Inflammatory macrophage (primary cell): ENCODE measurements at regions not wholly inside any gene's neighbourhood (a gene's known extent, or its start where the extent isn't known, plus 50 kb on each side); places are given as distances from the start of the nearest gene placed in this dataset.
"Not testable (repeated sequence)": the region's sequence is repeated elsewhere in the genome, so short reads cannot be mapped to it uniquely, and the experiment has no call there.

Experiments
- DNase-seq, 2 donors: peaks; one replicate each; pipeline ENCODE4 v3.0.0-alpha.2; 2020 to 2022

DNA sequence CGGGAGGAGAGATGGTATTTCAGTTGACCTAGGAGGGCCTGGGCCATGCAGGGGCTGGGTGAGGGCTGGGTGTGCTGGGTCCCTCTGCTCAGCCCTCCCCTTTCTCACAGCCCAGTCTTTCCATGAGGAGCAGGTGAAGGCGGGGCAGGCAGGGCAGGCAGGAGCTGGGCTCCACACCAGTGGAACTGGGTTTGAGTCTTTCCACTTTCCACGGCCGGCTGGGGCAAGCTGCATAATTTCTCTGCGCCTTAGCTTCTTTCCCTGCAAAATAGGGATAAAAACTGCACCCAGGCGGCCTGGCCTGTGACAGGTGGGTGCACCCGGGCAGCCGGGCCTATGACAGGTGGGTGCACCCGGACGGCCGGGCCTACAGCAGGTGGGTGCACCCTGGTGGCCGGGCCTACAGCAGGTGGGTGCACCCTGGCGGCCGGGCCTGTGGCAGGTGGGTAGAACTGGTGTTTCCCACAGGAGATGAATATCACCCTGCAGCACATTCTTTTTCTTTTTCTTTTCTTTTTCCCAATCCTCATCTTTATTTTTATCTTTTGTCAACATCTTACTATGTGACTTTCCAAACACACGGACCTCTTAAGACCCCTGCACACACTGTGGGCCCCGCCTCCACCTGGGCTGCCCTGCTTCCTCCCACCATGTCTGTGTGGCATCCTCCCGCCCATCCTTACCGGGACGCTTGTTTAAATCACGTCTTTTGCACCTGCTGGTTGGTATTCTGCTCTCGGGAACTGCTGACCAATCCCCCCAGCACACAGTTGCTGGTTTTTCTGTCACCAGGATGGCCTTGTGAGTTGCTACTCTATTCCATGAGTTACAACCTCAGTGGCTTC lies 111.3 kb downstream of the NPIPB11 start:
- not testable (repeated sequence) for DNase-seq

GRCh38 chr16:29294400-29294933 lies 112.0 kb downstream of the NPIPB11 start:
- not testable (repeated sequence) for DNase-seq

DNA sequence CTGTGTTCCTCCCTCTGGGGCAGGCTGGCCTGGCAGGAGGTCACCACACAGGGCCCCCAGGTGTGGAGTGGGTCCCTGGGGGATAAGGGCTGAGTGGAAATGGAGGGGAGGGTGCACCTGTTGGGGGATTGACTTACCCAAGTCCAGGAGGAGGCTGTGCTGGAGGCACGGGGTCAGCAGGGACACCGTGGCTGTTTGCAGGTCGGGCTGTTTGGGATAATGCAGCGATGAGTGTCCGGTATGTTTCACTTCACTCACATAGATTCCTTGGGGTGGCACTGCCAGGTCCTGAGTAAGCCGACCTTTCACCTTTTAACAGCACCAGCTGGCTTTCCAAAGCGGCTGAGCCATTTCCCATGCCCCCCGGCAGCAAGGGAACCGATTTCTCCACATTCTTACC lies 113.0 kb downstream of the NPIPB11 start:
- DNase-seq = not testable (repeated sequence)

- DNase-seq = not testable (repeated sequence)
These were observed 113.5 kb downstream of the NPIPB11 start for GRCh38 chr16:29292952-29293471.

DNA sequence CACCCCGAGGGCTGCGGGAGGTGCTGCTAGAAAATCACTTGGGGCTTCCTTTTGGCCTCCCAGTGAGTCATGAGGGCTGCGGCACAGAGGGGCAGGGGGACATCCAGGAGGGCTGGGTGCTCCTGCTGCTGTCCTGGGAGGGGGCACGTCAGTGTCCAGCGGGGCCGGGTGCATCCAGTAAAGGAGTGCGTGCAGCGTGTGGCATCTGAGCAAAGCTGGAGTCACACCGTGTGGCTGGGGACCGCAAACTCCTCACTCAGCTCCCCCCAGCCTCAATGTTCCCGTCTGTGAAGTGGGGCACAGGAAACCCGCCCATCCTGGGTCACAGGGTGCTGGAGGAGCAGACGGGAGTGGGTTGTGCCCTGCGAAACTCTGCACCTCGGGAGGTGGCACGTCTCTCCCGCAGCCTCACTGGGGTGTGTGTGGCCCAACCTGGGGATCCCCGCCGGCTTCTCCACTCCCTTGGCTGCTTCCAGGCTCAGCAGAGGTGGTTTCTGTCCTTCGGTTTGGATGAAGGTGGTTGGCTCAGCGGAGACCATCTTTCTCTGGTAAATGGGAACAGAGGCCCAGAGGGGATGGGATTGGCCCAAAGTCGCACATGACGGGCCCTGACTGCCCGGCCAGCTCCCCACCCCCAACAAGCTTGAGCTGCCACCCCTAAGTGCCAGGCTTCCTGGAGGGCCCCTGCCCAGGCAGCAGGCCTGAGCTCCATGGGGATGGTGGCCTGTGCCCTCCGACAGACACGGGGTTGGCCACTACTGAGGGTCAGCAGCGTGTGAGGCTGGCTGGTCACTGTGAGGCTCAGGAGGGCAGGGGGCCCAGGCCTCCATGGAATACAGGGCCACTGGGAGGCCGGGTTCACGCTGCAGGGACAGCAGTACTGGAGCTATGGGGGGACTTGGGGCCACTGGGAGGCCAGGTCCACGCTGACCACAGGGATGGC lies 114.9 kb downstream of the NPIPB11 start:
- not testable (repeated sequence) for DNase-seq

GRCh38 chr16:29290631-29291247 lies 115.8 kb downstream of the NPIPB11 start:
- peak; percentile 99 for DNase-seq

DNA sequence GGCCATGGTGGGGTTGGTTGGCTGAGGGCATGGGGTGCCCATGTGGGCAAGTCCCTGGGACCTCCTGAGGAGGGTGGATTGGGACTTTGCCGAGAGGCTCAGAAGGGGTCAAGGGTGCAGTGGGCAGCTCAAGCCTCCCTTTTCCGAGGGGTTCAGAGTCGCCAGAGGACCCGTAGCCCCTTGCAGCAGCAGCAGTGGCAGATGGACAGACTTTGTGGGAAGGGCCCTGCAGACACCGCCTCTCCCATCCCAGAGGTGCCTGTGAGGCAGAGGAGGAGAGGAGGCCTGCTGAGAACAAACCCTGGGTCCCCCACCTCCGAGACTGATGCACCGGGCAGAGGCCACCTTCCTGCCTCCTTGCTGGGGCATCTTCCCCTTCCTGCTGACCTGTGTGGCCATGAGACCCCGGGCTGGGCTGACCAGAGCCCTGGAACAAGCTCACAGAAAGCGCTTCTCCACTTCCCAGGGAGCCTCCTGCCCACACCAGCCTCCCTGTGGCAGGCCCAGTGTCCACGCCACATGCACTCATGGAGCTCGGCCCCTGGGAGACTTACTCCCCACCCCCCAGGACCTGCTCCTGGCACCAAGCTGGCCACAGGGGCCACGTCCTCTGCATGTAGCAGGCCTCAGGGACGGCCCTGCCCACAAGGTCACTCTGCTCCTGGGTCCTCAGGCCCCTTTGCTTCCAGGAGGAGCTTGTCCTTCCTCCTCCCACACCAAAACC lies 116.8 kb downstream of the NPIPB11 start:
- DNase-seq = not testable (repeated sequence)

DNA sequence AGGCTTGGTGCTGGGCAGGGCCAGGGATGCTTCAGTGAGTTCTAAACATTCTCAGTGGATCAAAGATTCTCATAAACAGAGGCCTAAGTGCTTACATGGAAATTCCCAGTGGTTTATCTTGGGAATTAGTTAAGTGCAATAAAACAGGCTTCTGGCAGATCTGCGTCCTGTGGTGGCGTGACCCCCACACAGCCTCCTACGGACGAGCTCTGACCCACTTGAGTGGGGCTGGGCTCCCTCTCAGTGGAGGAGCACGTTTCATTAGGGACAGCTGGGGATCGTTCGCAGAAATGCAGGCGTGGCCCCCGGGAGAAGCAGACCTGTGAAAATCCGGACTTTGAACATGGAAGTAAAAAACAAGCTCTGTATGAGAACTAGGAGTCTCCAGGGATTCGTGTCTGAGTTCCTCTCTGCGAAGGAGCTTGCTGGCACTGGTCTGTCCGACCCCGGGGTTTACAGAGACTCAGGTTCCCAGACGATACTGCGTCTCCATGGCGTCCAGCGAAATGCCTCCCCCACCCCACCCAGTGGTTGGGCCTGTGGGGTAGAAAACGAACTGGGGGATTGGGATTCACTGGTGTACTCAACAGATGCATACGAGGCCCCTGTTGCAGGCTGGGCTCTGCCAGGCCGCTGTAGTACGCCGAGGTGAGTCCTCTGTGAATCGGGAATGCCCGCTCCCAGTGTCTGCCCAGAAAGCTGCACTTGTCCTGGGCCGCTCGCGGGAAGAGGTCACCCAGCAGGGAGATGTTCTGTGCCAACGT lies 117.6 kb downstream of the NPIPB11 start:
- DNase-seq = not testable (repeated sequence)

DNA sequence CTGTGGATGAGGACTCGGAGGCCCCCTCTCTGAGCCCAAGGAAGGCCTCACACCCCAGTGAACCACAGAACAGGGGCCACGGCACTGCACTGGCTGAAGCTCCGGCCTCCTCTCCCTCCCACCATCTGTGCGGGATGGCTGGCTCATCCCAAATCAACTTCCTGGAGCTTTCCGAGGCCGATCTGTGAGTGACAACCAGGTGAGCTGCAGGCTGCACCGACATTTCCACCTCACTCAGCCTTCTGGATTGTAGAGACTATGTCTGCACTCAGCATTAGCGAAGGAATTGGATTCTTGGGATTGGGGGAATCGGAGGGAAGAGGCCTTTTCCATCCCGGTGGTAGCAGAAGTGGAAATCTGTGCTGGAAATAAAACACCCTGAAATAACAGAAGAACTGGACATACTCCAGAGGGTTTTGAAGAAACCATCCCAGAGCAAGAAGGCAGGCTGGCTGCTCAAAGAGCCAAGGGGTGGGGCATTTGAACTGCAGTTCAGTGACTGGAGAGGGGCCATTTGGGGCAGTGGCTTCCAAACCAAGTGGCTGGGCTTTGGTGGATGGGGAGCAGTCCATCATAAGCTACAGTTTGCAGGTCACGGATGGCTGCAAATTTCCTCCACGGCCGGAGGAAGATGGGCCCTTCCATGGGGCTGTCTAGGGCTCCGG lies 118.5 kb downstream of the NPIPB11 start:
- DNase-seq = not testable (repeated sequence)

DNA sequence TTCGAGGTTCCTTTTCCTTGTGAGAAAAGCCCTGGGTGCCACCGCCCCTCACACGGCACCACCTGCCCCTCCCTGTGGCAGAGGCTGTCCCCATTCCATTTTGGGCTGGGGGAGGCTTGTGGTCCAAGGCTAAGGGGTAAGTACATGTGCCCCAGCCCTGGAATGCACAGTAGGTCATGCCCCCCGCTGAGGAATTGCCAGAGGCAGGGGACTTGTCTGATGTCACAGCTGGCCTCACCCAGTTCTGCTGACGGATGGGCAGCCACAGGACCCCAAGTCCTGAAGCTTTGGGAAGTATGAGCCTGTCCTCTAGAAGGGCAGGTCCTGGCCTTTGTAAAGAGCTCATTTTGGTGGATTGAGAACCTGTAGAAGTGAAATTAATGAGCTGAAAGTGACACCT lies 119.3 kb downstream of the NPIPB11 start:
- not testable (repeated sequence) for DNase-seq

DNA sequence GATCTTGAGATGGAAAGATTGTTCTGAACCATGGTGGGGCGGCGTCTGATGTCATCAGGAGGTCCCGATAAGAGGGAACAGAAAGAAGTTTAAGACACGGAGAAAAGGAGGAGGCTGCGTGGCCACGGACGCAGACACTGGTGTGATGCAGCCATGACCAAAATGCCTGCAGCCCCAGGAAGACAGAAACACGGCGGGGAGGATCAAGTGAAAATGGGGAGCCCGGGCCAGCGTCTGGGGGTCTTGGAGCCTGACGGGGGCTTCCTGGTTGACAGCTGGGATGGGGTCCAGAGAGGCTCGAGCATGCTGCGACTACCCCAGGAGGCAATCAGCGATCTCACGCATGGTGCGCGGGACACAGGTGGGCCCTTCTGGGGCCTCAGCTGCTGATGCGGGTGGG lies 119.7 kb downstream of the NPIPB11 start:
- not testable (repeated sequence) for DNase-seq

DNA sequence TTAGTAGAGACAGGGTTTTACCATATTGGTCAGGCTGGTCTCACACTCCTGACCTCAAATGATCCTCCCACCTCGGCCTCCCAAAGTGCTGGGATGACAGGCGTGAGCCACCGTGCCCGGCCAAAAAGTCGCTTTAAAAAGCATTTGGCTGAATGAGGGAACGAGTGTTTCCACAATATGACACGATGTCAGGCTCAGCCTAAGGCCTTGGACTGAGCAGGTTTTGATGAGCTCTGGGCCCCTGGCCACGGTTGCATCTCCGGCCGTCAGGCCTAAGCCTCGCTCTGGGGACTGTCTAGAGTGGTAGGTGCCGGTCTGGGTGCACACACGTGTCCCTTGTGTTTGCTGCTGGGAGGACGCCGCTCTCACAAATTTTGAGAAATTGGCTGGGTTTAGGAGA lies 120.3 kb downstream of the NPIPB11 start:
- DNase-seq = not testable (repeated sequence)

DNA sequence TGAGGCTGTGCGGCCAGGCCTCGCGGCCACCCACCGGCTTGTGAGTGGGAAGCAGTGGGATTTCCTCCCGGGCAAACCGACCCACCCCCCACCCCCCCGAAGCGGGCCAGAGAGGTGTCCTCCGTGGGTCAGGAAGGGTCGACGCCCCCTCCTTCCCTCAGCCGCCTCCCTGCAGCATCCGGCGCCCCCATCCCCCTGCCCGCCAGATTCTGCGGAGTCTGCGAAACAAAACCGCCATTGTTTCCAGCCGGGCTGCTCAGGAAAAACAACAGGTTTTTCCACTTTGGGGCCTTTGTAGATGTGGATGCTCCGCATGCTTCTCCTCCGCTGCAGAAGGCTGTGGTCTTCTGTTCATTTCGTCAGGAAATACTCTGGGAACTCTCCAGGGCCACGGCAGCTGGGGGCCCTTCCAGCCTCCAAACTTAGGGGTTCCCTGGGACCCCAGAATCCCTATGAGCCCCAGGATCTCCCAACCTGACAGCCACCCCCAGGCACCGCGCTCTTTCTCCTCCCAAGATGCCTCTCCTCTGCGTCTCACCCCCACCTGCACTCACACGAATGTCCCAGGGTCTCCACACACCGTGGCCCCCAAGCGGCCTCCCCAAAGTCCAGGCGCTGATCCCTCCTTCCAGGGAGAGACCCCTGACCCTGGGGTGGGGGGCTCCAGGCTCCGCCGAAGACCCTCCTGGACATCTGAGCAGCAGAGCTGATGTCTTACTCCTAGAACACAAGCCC lies 121.2 kb downstream of the NPIPB11 start:
- not testable (repeated sequence) for DNase-seq

DNA sequence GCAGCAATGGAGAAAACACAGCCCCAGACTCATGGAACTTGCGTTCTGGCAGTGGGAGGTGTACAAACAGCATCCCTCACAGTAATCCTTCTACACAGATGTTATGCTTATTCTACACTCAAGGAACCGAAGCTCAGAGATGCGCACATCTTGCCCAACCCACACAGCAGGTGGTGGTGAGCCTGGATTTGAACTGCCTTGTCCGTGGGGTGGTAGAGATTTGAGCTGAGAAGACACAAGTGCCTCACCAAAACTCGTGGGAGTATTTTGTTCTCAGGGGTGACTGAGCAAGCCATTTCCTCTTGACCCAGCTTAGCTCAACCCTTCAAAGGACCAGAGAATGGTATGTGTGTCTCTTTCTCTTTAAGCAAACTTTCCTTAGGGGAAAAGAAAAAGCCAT lies 121.8 kb downstream of the NPIPB11 start:
- not testable (repeated sequence) for DNase-seq

DNA sequence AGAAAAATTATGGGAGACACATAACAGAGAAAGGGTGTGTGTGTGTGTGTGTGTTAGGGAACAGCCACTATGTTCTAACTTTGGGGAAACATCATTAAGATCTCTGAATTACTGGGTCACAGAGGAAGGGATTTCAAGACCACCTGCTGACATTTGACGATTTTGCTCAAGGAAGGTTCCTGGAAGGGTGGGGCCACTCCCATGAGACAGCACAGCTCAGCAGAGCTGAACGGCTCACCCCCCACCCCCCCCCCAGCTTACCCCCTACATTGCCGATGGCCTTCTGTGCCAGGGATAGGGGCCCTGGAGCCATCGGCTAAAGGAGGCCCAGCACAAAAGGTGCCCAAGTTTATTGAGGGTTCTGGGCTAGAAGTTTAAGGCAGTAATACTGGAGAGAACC lies 122.4 kb downstream of the NPIPB11 start:
- not testable (repeated sequence) for DNase-seq

DNA sequence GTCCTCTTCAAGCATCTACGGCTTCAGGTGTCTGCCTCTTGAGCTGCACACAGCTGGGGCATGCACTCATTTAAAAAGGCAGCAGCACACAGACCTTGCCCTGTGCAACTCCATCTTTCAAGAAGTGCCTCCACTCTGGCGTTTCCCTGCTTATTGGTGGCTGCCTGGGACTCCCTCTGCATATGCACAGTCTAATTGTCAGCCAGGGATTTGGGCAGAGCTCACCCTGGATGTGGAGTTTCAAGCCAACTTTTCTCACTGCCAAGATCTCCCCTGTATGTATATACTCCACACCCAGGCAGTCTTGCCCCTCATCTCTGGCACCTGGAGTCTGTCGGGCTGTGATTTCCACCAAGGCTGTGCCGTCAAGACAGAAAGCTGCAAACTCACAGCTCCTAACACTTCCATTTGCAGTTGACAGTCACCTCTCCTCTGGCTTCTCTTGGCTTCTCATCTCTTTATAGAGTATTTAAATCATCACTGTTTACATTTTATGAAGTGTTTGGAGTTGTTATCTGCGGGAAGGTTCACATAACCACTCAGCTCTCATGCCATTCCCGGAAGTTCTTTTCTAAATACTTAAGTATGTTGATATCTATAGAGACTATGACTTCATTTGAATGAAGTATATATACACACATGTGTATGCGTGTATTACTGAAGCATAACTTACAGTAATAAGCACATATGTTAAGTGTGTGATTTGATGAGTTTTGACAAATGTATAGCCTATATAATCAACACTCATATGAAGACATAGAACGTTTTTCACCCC lies 128.2 kb downstream of the NPIPB11 start:
- not testable (repeated sequence) for DNase-seq

DNA sequence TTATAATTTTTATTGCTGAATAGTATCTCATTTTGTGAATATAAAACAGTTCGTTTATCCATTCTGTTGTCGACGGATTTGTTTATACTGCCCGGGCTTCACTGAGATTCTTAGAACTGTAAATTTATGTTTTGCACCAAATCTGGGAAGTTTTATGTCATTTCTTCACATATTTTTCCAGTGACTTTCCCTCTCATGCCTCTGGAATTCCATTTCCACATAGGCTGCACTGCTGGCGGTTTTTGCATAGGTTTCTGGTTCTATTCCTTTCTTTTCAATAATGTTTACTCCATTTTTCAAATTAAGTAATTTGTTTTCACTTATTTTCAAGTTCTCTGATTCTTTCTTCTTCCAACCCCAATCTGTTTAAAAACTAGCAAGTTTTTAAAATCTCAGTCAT lies 130.1 kb downstream of the NPIPB11 start:
- DNase-seq = not testable (repeated sequence)
